ENCODE measurements at regions not wholly inside any gene's neighbourhood (a gene's known extent, or its start where the extent isn't known, plus 50 kb on each side); places are given as distances from the start of the nearest gene placed in this dataset.

- H3K4me2 ChIP-seq (ENCODE audit: low read depth, low read length), result no peak overlapping the region
- H3K27me3 ChIP-seq (ENCODE audit: control insufficient read depth in 1 of 2, insufficient read depth in 2 of 2, low read length in 2 of 2), result no peaks in the 10 kb centered on the region
- in situ Hi-C loops (cut with HindIII; ENCODE audit: extremely low pct_ligation_motif_present, low pct_unique_long_range_greater_than_20kb), result no loop called here
- H3K4me3 ChIP-seq (replicated peaks in 1 of 3; ENCODE audit: insufficient read depth in 1 of 3, low read depth in 2 of 3, low read length in 3 of 3), result no peak overlapping the region
- no peaks in the 10 kb centered on the region for H4K20me1 ChIP-seq (ENCODE audit: insufficient read depth, low read length)
- H3K9ac ChIP-seq (ENCODE audit: insufficient read depth, low read depth, low read length), result no peak overlapping the region
- TF ChIP-seq PCBP2 (optimal IDR thresholded peaks at IDR 0.05; ENCODE audit: low read depth, low read length, poor library complexity, severe bottlenecking), result no peak
- TF ChIP-seq PREB (CRISPR knock-in tag; IDR thresholded peaks at IDR 0.05), result no peak
- no peak for TF ChIP-seq ZBTB10 (CRISPR knock-in tag; IDR thresholded peaks at IDR 0.05; ENCODE audit: borderline replicate concordance)
- TF ChIP-seq CHD2 (IDR thresholded peaks at IDR 0.05; ENCODE audit: low read depth, low read length), result no peak
- no peak for TF ChIP-seq STAG1 (CRISPR knock-in tag; IDR thresholded peaks at IDR 0.05)
- TF ChIP-seq SATB2 (CRISPR knock-in tag; IDR thresholded peaks at IDR 0.05), result no peak
- TF ChIP-seq ZNF598 (CRISPR knock-in tag; IDR thresholded peaks at IDR 0.05; ENCODE audit: borderline replicate concordance), result no peak
- no peak for TF ChIP-seq ZNF263 (CRISPR knock-in tag; IDR thresholded peaks at IDR 0.05)
- no peak for TF ChIP-seq ZBTB8A (CRISPR knock-in tag; IDR thresholded peaks at IDR 0.05; ENCODE audit: borderline replicate concordance, low read depth)
- no peak for TF ChIP-seq CENPBD1 (CRISPR knock-in tag; IDR thresholded peaks at IDR 0.05; ENCODE audit: borderline replicate concordance, low read depth)
- no peak for TF ChIP-seq ZBTB34 (CRISPR knock-in tag; IDR thresholded peaks at IDR 0.05)
- TF ChIP-seq ZFP91 (CRISPR knock-in tag; IDR thresholded peaks at IDR 0.05; ENCODE audit: borderline replicate concordance), result no peak
- TF ChIP-seq RCOR2 (CRISPR knock-in tag; IDR thresholded peaks at IDR 0.05), result no peak
- no peak overlapping the region for H2AFZ ChIP-seq (ENCODE audit: low read length)
- no peak for FAIRE-seq
- no peaks in the 10 kb centered on the region for H3K9me3 ChIP-seq (ENCODE audit: low read length)
- intact Hi-C loops (cut with micrococcal nuclease; ENCODE audit: unreplicated experiment), result loop anchor here (5.0 kb wide), 1 partner anchor 152 kb away; no protein-coding TSS in a partner anchor
- BruUV-seq (replicated peaks), result no TSS peak
- H3K79me2 ChIP-seq (ENCODE audit: insufficient read depth, low read length), result no peaks in the 10 kb centered on the region
- CTCF ChIA-PET (ENCODE audit: low intra/inter-chr PET ratio, low total read pairs), result no interaction called here
- no peaks in the 10 kb centered on the region for H3K36me3 ChIP-seq (replicated peaks in 1 of 2; ENCODE audit: control insufficient read depth in 1 of 2, insufficient read depth in 2 of 2, low read length in 2 of 2)
- H3K4me1 ChIP-seq (ENCODE audit: insufficient read depth, low read length), result peaks cover 6% of the 10 kb centered on the region; the same call in 1 of the 2 replicates
- WGBS (ENCODE audit: low lambda C conversion rate), result 79% methylated on average over 4 of the region's 4 CpGs
- ATAC-seq, result no peak
- DNase-seq (ENCODE audit: low spot score), result no peak
- no peak overlapping the region for H3K27ac ChIP-seq (ENCODE audit: extremely low read length, insufficient read depth, low read length)
- POLR2A ChIA-PET, result interaction anchor here (1.7 kb wide), 1 partner anchor 79 kb away, joined by 9 read pairs; the partner anchor contains the start of gene ZFAND5
Observed at GRCh38 chr9:72443855-72444254, 77.6 kb upstream of the TMC1 start.
